PC-3 (cell line): ENCODE measurements at regions not wholly inside any gene's neighbourhood (a gene's known extent, or its start where the extent isn't known, plus 50 kb on each side); places are given as distances from the start of the nearest gene placed in this dataset.

Source experiments
- ATAC-seq: fragments of 200-7000 bp; cut with Tn5 transposase; 2 replicates; pipeline ENCODE4 v1.9.1; 2020; ENCODE audit warnings: mild to moderate bottlenecking, moderate library complexity
- BruUV-seq: library from RNA; stranded (reverse); fragments of 400-500 nt; replicated peaks from 2 replicates; lab custom pipeline; 2021; lab: Mats Ljungman, UMichigan
- CTCF ChIA-PET: fragments of 300-600 bp; sonication (Branson Sonifier 250); formaldehyde crosslinking; loops from one replicate; lab custom pipeline; 2022; ENCODE audit warnings: antibody characterized with exemption; lab: Charles Lee
- POLR2A ChIA-PET: fragments of 300-600 bp; sonication (Branson Sonifier 250); formaldehyde crosslinking; loops from one replicate; lab custom pipeline; 2022; ENCODE audit warnings: antibody characterized with exemption; ENCODE audit not compliant: unreplicated experiment; lab: Charles Lee
- DNase-seq: peaks from one replicate; pipeline ENCODE4 v3.0.0-alpha.2; 2015
- H2AFZ ChIP-seq: fragments of 300-600 bp; sonication (generic); 2 replicates; pipeline ENCODE4 v1.6.0; 2016; ENCODE audit warnings: antibody characterized with exemption, low read length
- H3F3A ChIP-seq: fragments of 300-600 bp; sonication (generic); one replicate; pipeline ENCODE4 v1.6.0; 2017; ENCODE audit warnings: antibody characterized with exemption, low read length, control low read depth, mild to moderate bottlenecking; ENCODE audit not compliant: unreplicated experiment
- H3K27ac ChIP-seq: fragments of 300-600 bp; sonication (generic); 2 replicates; pipeline ENCODE4 v1.5.1; 2016; ENCODE audit warnings: mild to moderate bottlenecking, low read length
- H3K27me3 ChIP-seq: fragments of 300-600 bp; sonication (generic); 2 replicates; pipeline ENCODE4 v1.6.1; 2016; ENCODE audit warnings: low read length, mixed read lengths
- H3K36me3 ChIP-seq: fragments of 300-600 bp; sonication (generic); 2 replicates; pipeline ENCODE4 v1.6.1; 2016; ENCODE audit warnings: low read depth, mixed run types, low read length, mixed read lengths
- H3K4me1 ChIP-seq: fragments of 300-600 bp; sonication (generic); 2 replicates; pipeline ENCODE4 v1.5.1; 2016; ENCODE audit warnings: low read length; ENCODE audit not compliant: insufficient read depth
- H3K4me2 ChIP-seq: fragments of 300-600 bp; sonication (generic); 2 replicates; pipeline ENCODE4 v1.6.0; 2016; ENCODE audit warnings: low read length
- H3K4me3 ChIP-seq: fragments of 300-600 bp; sonication (generic); 2 replicates; pipeline ENCODE4 v1.5.1; 2016; ENCODE audit warnings: mild to moderate bottlenecking, low read length, mixed read lengths
- H3K79me2 ChIP-seq: fragments of 300-600 bp; sonication (generic); 2 replicates; pipeline ENCODE4 v1.6.1; 2017; ENCODE audit warnings: low read length, mixed read lengths
- H3K9ac ChIP-seq: fragments of 300-600 bp; sonication (generic); 2 replicates; pipeline ENCODE4 v1.6.0; 2016; ENCODE audit warnings: mild to moderate bottlenecking, low read length
- H3K9me2 ChIP-seq: fragments of 300-600 bp; sonication (generic); replicated peaks from 2 replicates; pipeline ENCODE4 v1.6.1; 2016; ENCODE audit warnings: mixed run types, low read length, mixed read lengths
- H3K9me3 ChIP-seq: fragments of 300-600 bp; sonication (generic); 2 replicates; pipeline ENCODE4 v1.6.1; 2016; ENCODE audit warnings: low read length, mixed read lengths
- H4K20me1 ChIP-seq: fragments of 300-600 bp; sonication (generic); 2 replicates; pipeline ENCODE4 v1.6.1; 2016; ENCODE audit warnings: low read length, mixed read lengths
- CTCF ChIP-seq: fragments of 300-600 bp; sonication (generic); conservative IDR thresholded peaks from 2 replicates; pipeline ENCODE4 v1.5.1; 2017; ENCODE audit warnings: antibody characterized with exemption, low read depth, mild to moderate bottlenecking, low read length
- EZH2 ChIP-seq: fragments of 300-600 bp; sonication (generic); IDR thresholded peaks from one replicate; pipeline ENCODE4 v1.6.1; 2017; ENCODE audit warnings: antibody characterized with exemption, mild to moderate bottlenecking, low read length; ENCODE audit not compliant: unreplicated experiment
- EZH2phosphoT487 ChIP-seq: fragments of 300-600 bp; sonication (generic); IDR thresholded peaks from 2 replicates; pipeline ENCODE4 v1.6.1; 2018; ENCODE audit warnings: mild to moderate bottlenecking, antibody characterized with exemption, low read length, borderline replicate concordance
- intact Hi-C: fragments of 100-400 bp; cut with micrococcal nuclease; formaldehyde crosslinking; loops from 2 replicates; pipeline ENCODE4 v1.9.0; 2023

GRCh38 chr3:15851735-15852134 lies 54.0 kb upstream of the ANKRD28 start:
- ChIA-PET CTCF (no interaction called here), POLR2A (no interaction called here)
- Histone ChIP-seq H3K4me1 (no peaks in the 10 kb centered on the region), H3K79me2 (peaks cover 94% of the 10 kb centered on the region), H3K4me3 (no peak overlapping the region), H3K4me2 (no peak overlapping the region), H2AFZ (no peak overlapping the region), H3K36me3 (peaks cover 30% of the 10 kb centered on the region), H3K9me3 (peaks cover 5% of the 10 kb centered on the region; the same call in 1 of the 2 replicates), H4K20me1 (0 out of 2 replicates have a peak, but pooled peaks cover 3% of the 10 kb centered on the region), H3K27me3 (no peaks in the 10 kb centered on the region), H3F3A (no peaks in the 10 kb centered on the region), H3K27ac (no peak overlapping the region), H3K9me2 (no peaks in the 10 kb centered on the region), H3K9ac (no peak overlapping the region)
- ATAC-seq = no peak
- no peak for DNase-seq
- no TSS peak for BruUV-seq
- TF ChIP-seq EZH2 = no peak
- TF ChIP-seq EZH2phosphoT487 = no peak
- no peak for TF ChIP-seq CTCF
- intact Hi-C loops = no loop called here

GRCh38 chr3:15858547-15859506 lies 61.0 kb upstream of the ANKRD28 start:
- no peaks in the 10 kb centered on the region for H3K9me2 ChIP-seq
- H3K9me3 ChIP-seq = no peaks in the 10 kb centered on the region
- peak overlapping the region; percentile 76 for H3K9ac ChIP-seq
- H3K4me2 ChIP-seq = peak overlapping the region; percentile 95
- peak overlapping the region; percentile 79 for H2AFZ ChIP-seq
- peak; percentile 55 for DNase-seq
- peak overlapping the region; percentile 18 for H3K27ac ChIP-seq
- intact Hi-C loops = loop anchor here (2.0 kb wide), 1 partner anchor 34 kb away; no protein-coding TSS in a partner anchor
- TF ChIP-seq CTCF (no peak), EZH2phosphoT487 (peak; percentile 90)
- H3F3A ChIP-seq = no peaks in the 10 kb centered on the region
- peaks cover 19% of the 10 kb centered on the region for H4K20me1 ChIP-seq
- no TSS peak for BruUV-seq
- H3K27me3 ChIP-seq = no peaks in the 10 kb centered on the region
- peaks cover 23% of the 10 kb centered on the region for H3K4me1 ChIP-seq
- 0 out of 2 replicates have a peak, but pooled peaks cover 3% of the 10 kb centered on the region for H3K36me3 ChIP-seq
- H3K4me3 ChIP-seq = peak overlapping the region; percentile 80
- peak; percentile 25 for ATAC-seq
- POLR2A ChIA-PET = no interaction called here
- H3K79me2 ChIP-seq = peaks cover 63% of the 10 kb centered on the region
- CTCF ChIA-PET = no interaction called here
